Activated naive CD4-positive, alpha-beta T cell treated with anti-CD3 and anti-CD28 coated beads, Interleukin-2, amount 50 U/mL, for 24 hours (primary cell): ENCODE measurements at regions not wholly inside any gene's neighbourhood (a gene's known extent, or its start where the extent isn't known, plus 50 kb on each side); places are given as distances from the start of the nearest gene placed in this dataset.
"Not testable (repeated sequence)": the region's sequence is repeated elsewhere in the genome, so short reads cannot be mapped to it uniquely, and the experiment has no call there.

ENCODE experiments used
- H3K27ac Mint-ChIP-seq: one replicate; pipeline ENCODE4 v1.8.0; 2021; ENCODE audit warnings: mild to moderate bottlenecking, mixed read lengths
- H3K27me3 Mint-ChIP-seq: one replicate; pipeline ENCODE4 v1.8.0; 2021; ENCODE audit warnings: mixed read lengths
- H3K36me3 Mint-ChIP-seq: one replicate; pipeline ENCODE4 v1.8.0; 2021; ENCODE audit warnings: mixed read lengths
- H3K4me1 Mint-ChIP-seq: one replicate; pipeline ENCODE4 v1.8.0; 2021; ENCODE audit warnings: mixed read lengths
- H3K4me3 Mint-ChIP-seq: one replicate; pipeline ENCODE4 v1.8.0; 2021; ENCODE audit warnings: mild to moderate bottlenecking, mixed read lengths
- H3K9me3 Mint-ChIP-seq: one replicate; pipeline ENCODE4 v1.8.0; 2021; ENCODE audit warnings: mixed read lengths

DNA sequence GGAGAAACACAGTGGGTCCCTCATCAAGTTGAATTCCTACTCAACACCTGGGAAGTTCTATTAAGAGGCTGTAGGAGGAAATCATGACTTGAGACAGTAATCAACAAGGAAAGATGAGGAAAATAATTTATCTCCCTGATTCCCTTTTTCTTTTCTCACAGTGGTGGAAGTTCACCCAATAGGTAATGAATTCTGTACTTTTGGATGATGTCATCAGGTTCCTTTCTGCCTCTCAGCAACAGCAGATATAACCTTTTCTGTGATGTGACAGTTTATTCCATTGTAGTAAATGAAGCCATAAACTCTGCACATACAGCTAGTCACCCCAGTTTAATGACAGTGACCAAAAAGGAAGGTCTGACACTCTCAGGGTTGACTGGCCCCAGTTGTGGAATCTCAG is 1265.0 kb downstream of the NXPH1 start:
- H3K36me3 Mint-ChIP-seq, result no peaks in the 10 kb centered on the region
- H3K4me1 Mint-ChIP-seq, result no peaks in the 10 kb centered on the region
- peaks cover 4% of the 10 kb centered on the region for H3K9me3 Mint-ChIP-seq
- no peak overlapping the region for H3K27ac Mint-ChIP-seq
- no peaks in the 10 kb centered on the region for H3K27me3 Mint-ChIP-seq
- no peak overlapping the region for H3K4me3 Mint-ChIP-seq

GRCh38 chr7:9709216-9709615 is 1264.5 kb upstream of the PHF14 start:
- Mint-ChIP-seq H3K4me3 (no peak overlapping the region), H3K4me1 (no peaks in the 10 kb centered on the region), H3K36me3 (no peaks in the 10 kb centered on the region), H3K27me3 (no peaks in the 10 kb centered on the region), H3K27ac (no peak overlapping the region), H3K9me3 (no peaks in the 10 kb centered on the region)

DNA sequence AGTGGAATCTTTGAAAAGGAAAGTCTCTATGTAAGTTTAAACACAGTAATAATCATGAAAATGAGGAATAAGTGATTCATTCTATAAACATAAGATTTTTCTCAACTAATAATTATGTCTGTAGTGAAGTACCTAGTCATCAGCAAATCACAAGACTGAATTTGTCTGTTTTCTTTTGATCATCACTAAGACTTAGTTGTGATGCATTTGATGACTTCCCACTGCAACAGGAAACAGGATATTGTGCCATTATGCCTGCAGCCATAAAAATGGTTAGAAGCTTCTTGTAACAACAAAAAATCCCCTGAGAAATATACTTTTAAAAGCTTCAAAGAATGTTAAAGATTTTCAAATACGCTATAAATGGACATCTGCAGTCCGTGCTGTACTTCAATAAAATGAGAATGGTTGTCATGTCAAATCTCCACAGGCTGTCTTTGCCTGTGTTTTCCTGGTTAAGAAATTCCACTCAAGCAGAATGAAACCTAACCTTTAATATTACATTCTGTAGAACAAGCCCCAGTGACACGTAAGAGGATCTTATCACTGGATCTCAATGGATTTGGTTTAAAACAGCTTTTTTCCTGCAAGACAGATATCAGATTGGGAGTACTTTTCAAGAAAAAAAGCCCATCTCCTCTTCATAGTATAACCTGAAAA is 1262.3 kb upstream of the PHF14 start:
- Mint-ChIP-seq H3K27ac (no peak overlapping the region), H3K27me3 (no peaks in the 10 kb centered on the region), H3K4me3 (no peak overlapping the region), H3K4me1 (no peaks in the 10 kb centered on the region), H3K9me3 (no peaks in the 10 kb centered on the region), H3K36me3 (no peaks in the 10 kb centered on the region)

- H3K27me3 Mint-ChIP-seq, result no peaks in the 10 kb centered on the region
- H3K4me1 Mint-ChIP-seq, result no peaks in the 10 kb centered on the region
- no peaks in the 10 kb centered on the region for H3K9me3 Mint-ChIP-seq
- H3K27ac Mint-ChIP-seq, result no peak overlapping the region
- no peaks in the 10 kb centered on the region for H3K36me3 Mint-ChIP-seq
- no peak overlapping the region for H3K4me3 Mint-ChIP-seq
These were observed 1255.5 kb upstream of the PHF14 start for GRCh38 chr7:9718071-9718661.

DNA sequence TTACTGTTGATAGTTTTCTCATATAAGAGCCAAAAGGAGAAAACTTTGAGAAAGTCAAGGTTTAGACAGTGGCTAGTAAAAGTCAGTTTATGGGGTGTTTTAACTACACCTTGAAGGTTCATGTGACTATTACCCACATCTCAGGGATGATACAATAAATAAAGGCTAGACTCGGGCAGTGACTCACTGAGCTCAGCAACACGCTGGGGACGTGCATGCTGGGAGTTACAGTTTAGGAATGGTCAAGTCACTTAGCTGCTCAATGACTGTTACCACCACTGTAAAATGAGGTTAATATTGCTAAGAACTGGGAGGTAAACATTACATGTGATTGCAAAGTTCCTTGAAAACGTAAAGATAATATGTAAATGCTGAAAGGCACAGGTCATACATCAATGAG is 1254.4 kb upstream of the PHF14 start:
- Mint-ChIP-seq H3K4me1 (no peaks in the 10 kb centered on the region), H3K27ac (no peak overlapping the region), H3K9me3 (no peaks in the 10 kb centered on the region), H3K4me3 (no peak overlapping the region), H3K36me3 (no peaks in the 10 kb centered on the region), H3K27me3 (no peaks in the 10 kb centered on the region)

- H3K27ac Mint-ChIP-seq, result no peak overlapping the region
- no peaks in the 10 kb centered on the region for H3K36me3 Mint-ChIP-seq
- H3K27me3 Mint-ChIP-seq, result no peaks in the 10 kb centered on the region
- H3K9me3 Mint-ChIP-seq, result no peaks in the 10 kb centered on the region
- no peak overlapping the region for H3K4me3 Mint-ChIP-seq
- no peaks in the 10 kb centered on the region for H3K4me1 Mint-ChIP-seq
These were observed 1254.0 kb upstream of the PHF14 start for GRCh38 chr7:9719721-9720120.

DNA sequence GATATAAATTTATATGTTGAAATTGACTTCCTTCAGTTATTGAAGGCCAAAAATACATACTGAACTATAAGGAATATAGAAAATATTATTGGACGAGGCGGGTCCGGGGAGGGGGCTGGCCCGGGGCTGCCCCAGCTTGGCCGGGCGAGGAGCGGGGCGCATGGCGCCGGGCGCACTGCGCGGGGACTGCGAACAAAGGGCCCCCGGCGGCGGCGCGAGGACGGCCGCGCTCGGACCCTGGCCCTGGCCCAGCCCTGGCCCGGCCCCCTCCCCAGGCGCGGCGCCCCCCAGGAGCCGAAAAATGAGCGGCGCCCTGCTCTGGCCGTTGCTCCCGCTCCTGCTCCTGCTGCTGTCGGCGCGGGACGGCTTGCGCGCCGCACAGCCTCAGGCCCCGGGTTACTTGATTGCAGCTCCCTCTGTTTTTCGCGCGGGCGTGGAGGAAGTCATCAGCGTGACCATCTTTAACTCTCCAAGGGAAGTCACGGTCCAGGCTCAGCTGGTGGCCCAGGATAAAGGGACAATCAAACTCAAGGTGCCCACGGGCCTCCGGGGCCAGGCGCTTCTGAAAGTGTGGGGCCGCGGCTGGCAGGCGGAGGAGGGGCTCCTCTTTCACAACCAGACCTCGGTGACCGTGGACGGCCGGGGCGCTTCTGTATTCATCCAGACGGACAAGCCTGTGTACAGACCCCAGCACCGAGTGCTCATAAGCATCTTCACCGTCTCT is 1247.6 kb upstream of the PHF14 start:
- H3K4me3 Mint-ChIP-seq, H3K9me3 Mint-ChIP-seq, H3K4me1 Mint-ChIP-seq, H3K27ac Mint-ChIP-seq, H3K36me3 Mint-ChIP-seq, H3K27me3 Mint-ChIP-seq: not testable (repeated sequence)

DNA sequence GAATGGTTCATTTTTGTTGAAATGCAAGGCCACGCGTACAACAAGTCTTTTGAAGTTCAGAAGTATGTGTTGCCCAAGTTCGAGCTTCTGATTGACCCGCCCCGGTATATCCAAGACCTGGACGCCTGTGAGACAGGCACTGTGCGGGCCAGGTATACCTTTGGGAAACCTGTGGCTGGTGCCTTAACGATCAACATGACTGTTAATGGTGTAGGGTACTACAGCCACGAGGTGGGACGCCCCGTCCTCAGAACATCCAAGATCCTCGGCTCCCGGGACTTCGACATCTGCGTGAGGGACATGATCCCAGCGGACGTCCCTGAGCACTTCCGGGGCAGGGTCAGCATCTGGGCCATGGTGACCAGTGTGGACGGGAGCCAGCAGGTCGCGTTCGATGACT is 1246.9 kb upstream of the PHF14 start:
- H3K36me3 Mint-ChIP-seq, H3K9me3 Mint-ChIP-seq, H3K27ac Mint-ChIP-seq, H3K4me1 Mint-ChIP-seq, H3K27me3 Mint-ChIP-seq, H3K4me3 Mint-ChIP-seq: not testable (repeated sequence)

- H3K27ac Mint-ChIP-seq, H3K4me3 Mint-ChIP-seq, H3K9me3 Mint-ChIP-seq, H3K27me3 Mint-ChIP-seq, H3K4me1 Mint-ChIP-seq, H3K36me3 Mint-ChIP-seq: not testable (repeated sequence)
These were observed 1246.2 kb upstream of the PHF14 start for GRCh38 chr7:9727467-9727869.

GRCh38 chr7:9728014-9728657 is 1245.5 kb upstream of the PHF14 start:
- not testable (repeated sequence) for H3K36me3 Mint-ChIP-seq, H3K4me1 Mint-ChIP-seq, H3K27ac Mint-ChIP-seq, H3K4me3 Mint-ChIP-seq, H3K27me3 Mint-ChIP-seq, H3K9me3 Mint-ChIP-seq

DNA sequence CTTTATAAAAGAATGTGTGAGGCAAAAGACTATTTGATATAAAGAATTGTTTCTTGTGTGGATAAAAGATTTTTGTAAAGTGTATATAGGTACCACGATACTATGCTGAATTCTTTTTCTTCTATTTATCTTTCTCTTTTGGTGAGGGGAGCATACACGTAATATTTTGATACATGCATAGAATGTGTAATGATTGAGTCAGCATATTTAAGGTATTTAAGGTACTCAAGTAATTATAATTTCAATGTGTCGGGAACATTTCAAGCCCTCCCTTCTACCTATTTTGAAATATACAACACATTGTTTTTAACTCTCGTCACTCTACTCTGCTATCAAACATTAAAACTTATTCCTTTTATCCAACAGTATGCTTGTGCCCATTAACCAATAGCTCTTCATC is 1221.6 kb upstream of the PHF14 start:
- H3K9me3 Mint-ChIP-seq, result peaks cover 12% of the 10 kb centered on the region
- no peaks in the 10 kb centered on the region for H3K4me1 Mint-ChIP-seq
- no peak overlapping the region for H3K4me3 Mint-ChIP-seq
- H3K36me3 Mint-ChIP-seq, result no peaks in the 10 kb centered on the region
- no peaks in the 10 kb centered on the region for H3K27me3 Mint-ChIP-seq
- no peak overlapping the region for H3K27ac Mint-ChIP-seq

GRCh38 chr7:9761224-9761623 is 1212.4 kb upstream of the PHF14 start:
- no peaks in the 10 kb centered on the region for H3K27me3 Mint-ChIP-seq
- H3K9me3 Mint-ChIP-seq, result no peaks in the 10 kb centered on the region
- H3K4me3 Mint-ChIP-seq, result no peak overlapping the region
- no peak overlapping the region for H3K27ac Mint-ChIP-seq
- no peaks in the 10 kb centered on the region for H3K36me3 Mint-ChIP-seq
- H3K4me1 Mint-ChIP-seq, result no peaks in the 10 kb centered on the region

GRCh38 chr7:9776900-9777299 is 1196.8 kb upstream of the PHF14 start:
- Mint-ChIP-seq H3K4me1 (no peaks in the 10 kb centered on the region), H3K27ac (no peak overlapping the region), H3K36me3 (no peaks in the 10 kb centered on the region), H3K9me3 (no peaks in the 10 kb centered on the region), H3K4me3 (no peak overlapping the region), H3K27me3 (no peaks in the 10 kb centered on the region)

DNA sequence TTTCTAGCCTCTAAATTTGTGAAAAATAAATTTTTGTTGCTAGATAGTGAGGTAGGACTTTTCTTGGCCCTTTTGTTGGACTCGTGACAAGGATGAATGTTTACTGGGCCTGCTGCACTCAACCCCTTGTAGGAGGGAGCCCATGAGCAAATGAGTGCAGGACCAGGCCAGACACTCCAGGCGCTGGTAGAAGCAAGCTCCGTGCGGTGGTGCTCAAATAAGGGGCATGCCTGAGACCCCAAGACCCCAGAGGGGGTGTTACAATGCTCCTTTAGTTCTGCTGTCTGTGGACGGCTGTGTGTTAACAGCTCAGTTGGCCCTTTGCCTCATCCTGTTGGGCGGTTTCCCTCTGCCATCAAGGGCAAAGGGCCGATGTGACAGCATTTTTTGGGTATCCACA is 1195.3 kb upstream of the PHF14 start:
- no peaks in the 10 kb centered on the region for H3K4me1 Mint-ChIP-seq
- no peak overlapping the region for H3K27ac Mint-ChIP-seq
- no peak overlapping the region for H3K4me3 Mint-ChIP-seq
- H3K36me3 Mint-ChIP-seq, result no peaks in the 10 kb centered on the region
- no peaks in the 10 kb centered on the region for H3K9me3 Mint-ChIP-seq
- no peaks in the 10 kb centered on the region for H3K27me3 Mint-ChIP-seq

- Mint-ChIP-seq H3K36me3 (no peaks in the 10 kb centered on the region), H3K27me3 (no peaks in the 10 kb centered on the region), H3K9me3 (no peaks in the 10 kb centered on the region)
These were observed 1192.0 kb upstream of the PHF14 start for GRCh38 chr7:9781710-9782109.

DNA sequence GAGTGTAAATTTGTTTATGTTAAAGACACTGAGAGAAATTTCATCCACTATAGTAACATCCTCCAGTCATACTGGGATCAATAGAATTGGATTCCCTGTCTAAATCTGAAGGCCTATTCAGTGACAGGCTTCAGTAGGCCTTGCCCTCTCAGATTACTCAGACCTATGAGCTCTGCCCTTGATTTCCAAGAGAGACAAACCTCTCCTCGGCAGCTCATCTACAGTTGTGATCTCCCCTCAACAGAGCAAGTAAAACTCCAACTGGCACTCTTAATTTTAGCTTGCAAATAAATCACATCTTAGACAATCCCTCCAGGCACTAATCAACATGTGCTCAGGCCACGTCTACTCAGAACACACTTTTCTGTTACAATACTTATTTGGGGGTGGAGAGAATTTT is 1191.4 kb upstream of the PHF14 start:
- Mint-ChIP-seq H3K9me3 (no peaks in the 10 kb centered on the region), H3K27me3 (no peaks in the 10 kb centered on the region), H3K4me3 (no peak overlapping the region), H3K4me1 (no peaks in the 10 kb centered on the region), H3K36me3 (no peaks in the 10 kb centered on the region), H3K27ac (no peak overlapping the region)

More at GRCh38 chr7:9781710-9782109, 1192.0 kb upstream of the PHF14 start:
- H3K4me1 Mint-ChIP-seq, result no peaks in the 10 kb centered on the region
- H3K4me3 Mint-ChIP-seq, result no peak overlapping the region
- no peak overlapping the region for H3K27ac Mint-ChIP-seq
